NCI-H345 treated with DMSO at 0.1 percent for 48 hours (cell line): ENCODE measurements at regions not wholly inside any gene's neighbourhood (a gene's known extent, or its start where the extent isn't known, plus 50 kb on each side); places are given as distances from the start of the nearest gene placed in this dataset.

Experiments used
- DNase-seq: peaks from one replicate; lab custom pipeline; 2025; ENCODE audit not compliant: unreplicated experiment; lab: John Stamatoyannopoulos, UW

- DNase-seq: no peak
These were observed 267.1 kb downstream of the ADGB start for GRCh38 chr6:146865756-146866379.

GRCh38 chr6:146866731-146867414, 268.1 kb downstream of the ADGB start:
- DNase-seq: no peak

- DNase-seq: no peak
These were observed 270.0 kb downstream of the ADGB start for GRCh38 chr6:146868671-146869209.

GRCh38 chr6:146870760-146871159, 272.0 kb downstream of the ADGB start:
- DNase-seq: no peak

- no peak for DNase-seq
These were observed 273.0 kb downstream of the ADGB start for GRCh38 chr6:146871611-146872425.

GRCh38 chr6:146872426-146872785, 273.6 kb downstream of the ADGB start:
- no peak for DNase-seq

- DNase-seq: no peak
These were observed 275.7 kb downstream of the ADGB start for GRCh38 chr6:146874278-146875018.

- no peak for DNase-seq
These were observed 277.1 kb downstream of the ADGB start for GRCh38 chr6:146875927-146876270.

- no peak for DNase-seq
These were observed 277.7 kb downstream of the ADGB start for GRCh38 chr6:146876271-146877151.

- no peak for DNase-seq
These were observed 279.6 kb downstream of the ADGB start for GRCh38 chr6:146878168-146878951.

- DNase-seq: no peak
These were observed 280.2 kb downstream of the ADGB start for GRCh38 chr6:146878952-146879340.

GRCh38 chr6:146879406-146880117, 280.8 kb downstream of the ADGB start:
- DNase-seq: no peak

GRCh38 chr6:146881228-146882181, 282.7 kb downstream of the ADGB start:
- no peak for DNase-seq

GRCh38 chr6:146883640-146884531, 285.1 kb downstream of the ADGB start:
- DNase-seq: no peak

- no peak for DNase-seq
These were observed 286.0 kb downstream of the ADGB start for GRCh38 chr6:146884728-146885127.

GRCh38 chr6:146885708-146886457, 287.1 kb downstream of the ADGB start:
- no peak for DNase-seq
